ENCODE measurements at regions not wholly inside any gene's neighbourhood (a gene's known extent, or its start where the extent isn't known, plus 50 kb on each side); places are given as distances from the start of the nearest gene placed in this dataset.

DNA sequence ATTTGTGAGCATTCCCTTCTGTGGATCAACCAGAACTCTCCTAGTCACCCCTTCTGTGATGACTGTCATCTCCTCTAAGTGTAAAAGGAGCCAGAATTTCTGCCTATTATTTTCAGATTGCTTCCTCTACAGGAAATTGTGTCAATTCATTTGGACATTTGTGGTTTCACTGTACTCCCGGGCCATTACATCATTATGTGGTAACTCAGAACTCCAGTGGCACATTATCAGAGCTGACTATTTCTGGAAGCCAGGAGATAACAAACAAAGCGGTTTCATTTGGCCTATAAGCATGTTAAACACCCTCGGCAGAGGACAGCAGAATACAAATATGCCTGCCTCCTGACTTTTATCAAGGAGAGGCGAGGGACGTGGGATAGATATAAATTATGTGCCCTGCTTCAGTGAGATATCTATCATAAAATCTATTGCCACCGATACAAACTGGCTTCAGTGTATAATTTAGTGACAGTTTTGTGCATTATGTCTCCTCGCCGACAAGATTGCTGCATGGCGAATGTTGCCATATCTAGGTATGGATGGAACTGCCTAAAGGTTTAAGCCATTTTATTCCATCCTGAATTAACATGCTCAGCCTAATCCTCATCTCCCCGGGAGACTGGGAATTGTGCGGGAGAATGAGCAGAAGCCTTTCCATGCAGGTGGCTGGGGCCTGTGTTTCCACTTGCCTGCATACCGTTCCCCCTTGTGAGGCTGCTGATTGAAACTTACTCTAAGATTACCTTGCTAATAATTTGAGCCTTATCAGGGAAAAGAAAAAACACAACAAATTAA is 193.4 kb upstream of the SEMA6D start:
- Histone ChIP-seq H3K9me3 (ENCODE audit: control insufficient read depth, insufficient read depth, low read length) (no peaks in the 10 kb centered on the region), H4K8ac (ENCODE audit: low read depth in 2 of 2, low read length in 2 of 2) (no peak overlapping the region; a peak in 1 of 4 replicates), H3K9ac (ENCODE audit: low read depth, low read length) (no peak overlapping the region), H3K27me3 (ENCODE audit: control insufficient read depth, insufficient read depth, low read length) (no peaks in the 10 kb centered on the region), H3K4me3 (ENCODE audit: insufficient read depth, low read depth, low read length) (no peak overlapping the region), H3K23ac (ENCODE audit: low read depth, low read length) (no peak overlapping the region), H2AK5ac (ENCODE audit: low read depth, low read length) (no peak overlapping the region), H4K5ac (ENCODE audit: low read depth, low read length) (no peak overlapping the region), H3K18ac (ENCODE audit: low read depth, low read length) (no peak overlapping the region; the same call in 1 of the 2 replicates), H2BK120ac (ENCODE audit: low read depth, low read length) (peak overlapping the region; percentile 17; the same call in 1 of the 2 replicates), H2BK20ac (ENCODE audit: low read depth, low read length) (peak overlapping the region; percentile 71; the same call in 1 of the 2 replicates), H3K14ac (replicated peaks; ENCODE audit: low read depth, low read length) (no peak overlapping the region), H3K56ac (ENCODE audit: extremely low read depth, insufficient read depth, low read length) (no peak overlapping the region), H3K79me1 (ENCODE audit: low read depth in 1 of 2, low read length in 2 of 2) (no peaks in the 10 kb centered on the region), H2BK15ac (ENCODE audit: low read depth, low read length) (no peak overlapping the region; the same call in 2 of the 3 replicates), H3K27ac (ENCODE audit: insufficient read depth, low read length) (no peak overlapping the region), H3K9me1 (ENCODE audit: insufficient read depth, low read length) (0 out of 2 replicates have a peak, but pooled peaks cover 3% of the 10 kb centered on the region), H2AFZ (replicated peaks; ENCODE audit: low read length, poor library complexity) (no peak overlapping the region), H4K91ac (ENCODE audit: insufficient read depth, low read depth, low read length) (no peak overlapping the region), H3K36me3 (ENCODE audit: control insufficient read depth, insufficient read depth, low read length) (no peaks in the 10 kb centered on the region), H3K4me2 (ENCODE audit: low read depth, low read length) (no peak overlapping the region; the same call in 1 of the 2 replicates), H4K20me1 (ENCODE audit: insufficient read depth, low read length) (no peaks in the 10 kb centered on the region), H3K4ac (ENCODE audit: low read depth, low read length) (peak overlapping the region; percentile 16; the same call in 1 of the 2 replicates), H2AK9ac (replicated peaks; ENCODE audit: low read depth, low read length, poor library complexity) (no peak overlapping the region), H3K4me1 (ENCODE audit: control insufficient read depth, insufficient read depth, low read length) (peaks cover 3% of the 10 kb centered on the region), H2BK5ac (ENCODE audit: low read depth, low read length, poor library complexity, severe bottlenecking) (no peak overlapping the region)
- ATAC-seq (ENCODE audit: low read depth) (peak; percentile 86), DNase-seq (peak; percentile 80)
- ChIA-PET CTCF (no interaction called here), POLR2A (ENCODE audit: unreplicated experiment) (no interaction called here)
- dilution Hi-C loops (cut with HindIII; ENCODE audit: low sequenced_read_pairs, unreplicated experiment): no loop called here
- peak; percentile 82 for TF ChIP-seq CEBPB (IDR thresholded peaks at IDR 0.05; ENCODE audit: low read depth, low read length)
- TF ChIP-seq, protein P1, sequence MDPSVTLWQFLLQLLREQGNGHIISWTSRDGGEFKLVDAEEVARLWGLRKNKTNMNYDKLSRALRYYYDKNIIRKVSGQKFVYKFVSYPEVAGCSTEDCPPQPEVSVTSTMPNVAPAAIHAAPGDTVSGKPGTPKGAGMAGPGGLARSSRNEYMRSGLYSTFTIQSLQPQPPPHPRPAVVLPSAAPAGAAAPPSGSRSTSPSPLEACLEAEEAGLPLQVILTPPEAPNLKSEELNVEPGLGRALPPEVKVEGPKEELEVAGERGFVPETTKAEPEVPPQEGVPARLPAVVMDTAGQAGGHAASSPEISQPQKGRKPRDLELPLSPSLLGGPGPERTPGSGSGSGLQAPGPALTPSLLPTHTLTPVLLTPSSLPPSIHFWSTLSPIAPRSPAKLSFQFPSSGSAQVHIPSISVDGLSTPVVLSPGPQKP (IDR thresholded peaks at IDR 0.05; ENCODE audit: borderline replicate concordance, low read depth, low read length): no peak
- no peak for TF ChIP-seq RAD21 (IDR thresholded peaks at IDR 0.05; ENCODE audit: low read length)
- peak; percentile 42; the same call in 1 of the 2 replicates for TF ChIP-seq BHLHE40 (IDR thresholded peaks at IDR 0.05; ENCODE audit: low read depth, low read length)
- no CpG with 5 or more reads among the region's 12 CpGs for WGBS, 2 experiments (ENCODE audit: extremely low coverage in 2 of 2, insufficient read length in 1 of 2)
- intact Hi-C loops (cut with micrococcal nuclease): loop anchor here (2.0 kb wide), 1 partner anchor 17 kb away; no protein-coding TSS in a partner anchor
- in situ Hi-C loops (cut with MboI; ENCODE audit: low sequenced_read_pairs): no loop called here
- no TSS peak for BruUV-seq (replicated peaks)

Data from IMR-90 (cell line).